Thyroid gland (tissue), 4 donors: ENCODE measurements at regions not wholly inside any gene's neighbourhood (a gene's known extent, or its start where the extent isn't known, plus 50 kb on each side); places are given as distances from the start of the nearest gene placed in this dataset.

Experiments
- DNase-seq, 2 donors: peaks; one replicate each; pipeline ENCODE4 v3.0.0-alpha.2; 2019
- H3K27ac ChIP-seq, 3 donors: fragments of 200-600 bp; sonication (generic); 1 replicate in 2 of 3; 2 replicates in 1 of 3; pipeline ENCODE4 v1.5.1; 2016 to 2019; ENCODE audit warnings: mild to moderate bottlenecking in 1 of 3, moderate library complexity in 1 of 3
- H3K27me3 ChIP-seq: fragments of 200-600 bp; sonication (generic); one replicate; pipeline ENCODE4 v1.5.1; 2019
- H3K36me3 ChIP-seq, 2 donors: fragments of 200-600 bp; sonication (generic); one replicate each; pipeline ENCODE4 v1.5.1; 2016 to 2019
- H3K4me1 ChIP-seq, 2 donors: fragments of 200-600 bp; sonication (generic); one replicate each; pipeline ENCODE4 v1.5.1; 2017 to 2019
- H3K4me3 ChIP-seq, 3 donors: fragments of 200-600 bp; sonication (generic); replicated peaks in 1 of 3; 1 replicate in 2 of 3; 2 replicates in 1 of 3; pipeline ENCODE4 v1.5.1; 2016; ENCODE audit warnings: mild to moderate bottlenecking in 1 of 3
- H3K9me3 ChIP-seq: fragments of 200-600 bp; sonication (generic); one replicate; pipeline ENCODE4 v1.5.1; 2017
- POLR2A ChIP-seq, 2 donors: fragments of 450-650 bp; IDR thresholded peaks; one replicate each; pipeline ENCODE4 v1.6.1; 2017; ENCODE audit warnings: antibody characterized with exemption in 2 of 2, mild to moderate bottlenecking in 2 of 2, moderate library complexity in 1 of 2
- WGBS, 2 donors: methylation state at CpG; one replicate each; pipeline ENCODE4 v1.1.5; 2017; 5-methylcytosine and 5-hydroxymethylcytosine counted together
- intact Hi-C: fragments of 100-400 bp; cut with DNase I; formaldehyde crosslinking; loops from one replicate; pipeline ENCODE4 v1.15.1; 2023
- TF ChIP-seq, protein P1 (sequence below), 6 experiments: fragments of 200-600 bp in 3 of 6; fragments of 450-650 bp in 3 of 6; sonication (generic) in 3 of 6; IDR thresholded peaks; one replicate each; pipeline ENCODE4 v1.5.1; 2016 to 2019; ENCODE audit warnings: antibody characterized with exemption in 6 of 6, mild to moderate bottlenecking in 2 of 6, inconsistent platforms in 1 of 6, moderate library complexity in 1 of 6

DNA sequence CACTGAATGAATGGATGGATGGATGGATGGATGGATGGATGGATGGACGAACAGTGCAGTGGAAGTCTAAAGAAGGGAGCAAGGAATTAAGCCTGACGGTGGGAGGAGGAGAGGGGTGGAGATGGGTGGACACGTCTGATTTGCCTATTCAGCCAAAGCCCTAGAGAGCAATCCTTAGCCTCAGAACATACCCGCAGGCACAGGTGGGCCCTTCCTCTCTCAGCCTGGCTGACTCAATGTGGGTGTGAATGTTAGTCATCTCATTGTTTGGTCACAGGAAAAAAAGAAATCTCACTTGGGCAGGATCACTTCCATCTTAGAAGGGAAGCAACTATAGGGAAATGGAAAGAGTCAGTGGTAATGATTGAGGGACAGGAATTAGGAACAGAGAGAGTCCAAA is 165.9 kb downstream of the PJA1 start:
- WGBS, 2 donors = 63 to 72% methylated on average over 4 of the region's 4 CpGs
- DNase-seq = no peak
- no peak for TF ChIP-seq POLR2A (IDR thresholded peaks at IDR 0.05)
- TF ChIP-seq, protein P1, sequence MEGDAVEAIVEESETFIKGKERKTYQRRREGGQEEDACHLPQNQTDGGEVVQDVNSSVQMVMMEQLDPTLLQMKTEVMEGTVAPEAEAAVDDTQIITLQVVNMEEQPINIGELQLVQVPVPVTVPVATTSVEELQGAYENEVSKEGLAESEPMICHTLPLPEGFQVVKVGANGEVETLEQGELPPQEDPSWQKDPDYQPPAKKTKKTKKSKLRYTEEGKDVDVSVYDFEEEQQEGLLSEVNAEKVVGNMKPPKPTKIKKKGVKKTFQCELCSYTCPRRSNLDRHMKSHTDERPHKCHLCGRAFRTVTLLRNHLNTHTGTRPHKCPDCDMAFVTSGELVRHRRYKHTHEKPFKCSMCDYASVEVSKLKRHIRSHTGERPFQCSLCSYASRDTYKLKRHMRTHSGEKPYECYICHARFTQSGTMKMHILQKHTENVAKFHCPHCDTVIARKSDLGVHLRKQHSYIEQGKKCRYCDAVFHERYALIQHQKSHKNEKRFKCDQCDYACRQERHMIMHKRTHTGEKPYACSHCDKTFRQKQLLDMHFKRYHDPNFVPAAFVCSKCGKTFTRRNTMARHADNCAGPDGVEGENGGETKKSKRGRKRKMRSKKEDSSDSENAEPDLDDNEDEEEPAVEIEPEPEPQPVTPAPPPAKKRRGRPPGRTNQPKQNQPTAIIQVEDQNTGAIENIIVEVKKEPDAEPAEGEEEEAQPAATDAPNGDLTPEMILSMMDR (IDR thresholded peaks at IDR 0.05) = no peak
- Histone ChIP-seq H3K36me3 (no peaks in the 10 kb centered on the region), H3K9me3 (no peaks in the 10 kb centered on the region), H3K27me3 (no peaks in the 10 kb centered on the region), H3K4me1 (no peaks in the 10 kb centered on the region), H3K27ac (no peak overlapping the region), H3K4me3 (no peak overlapping the region)
- intact Hi-C loops = no loop called here

DNA sequence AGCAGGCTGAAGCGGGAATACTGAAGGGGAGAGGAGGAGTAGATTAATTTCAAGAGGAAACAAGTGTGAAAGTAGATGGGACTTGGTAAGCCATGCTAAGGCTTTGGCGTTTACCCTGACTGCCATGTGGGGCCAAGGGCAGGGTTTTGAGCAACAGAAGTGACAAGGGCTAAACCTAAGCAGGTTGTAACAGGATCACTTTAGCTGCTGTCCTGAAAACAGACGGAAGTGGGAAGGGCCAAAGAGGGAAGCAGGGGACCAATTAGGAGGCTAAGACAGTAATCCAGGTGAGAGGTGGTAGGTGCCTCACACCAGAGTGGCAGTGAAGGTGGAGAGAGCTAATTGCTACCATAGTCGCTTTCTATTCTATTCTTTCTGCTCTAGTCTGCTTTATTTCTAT is 166.5 kb downstream of the PJA1 start:
- H3K36me3 ChIP-seq = no peaks in the 10 kb centered on the region
- intact Hi-C loops = no loop called here
- no peaks in the 10 kb centered on the region for H3K9me3 ChIP-seq
- no peak for TF ChIP-seq POLR2A (IDR thresholded peaks at IDR 0.05)
- TF ChIP-seq, protein P1 (IDR thresholded peaks at IDR 0.05) = no peak
- no peaks in the 10 kb centered on the region for H3K27me3 ChIP-seq
- WGBS, 2 donors = 87 to 90% methylated on average over 4 of the region's 4 CpGs
- DNase-seq = no peak
- H3K4me1 ChIP-seq = no peaks in the 10 kb centered on the region
- no peak overlapping the region for H3K27ac ChIP-seq
- no peak overlapping the region for H3K4me3 ChIP-seq

DNA sequence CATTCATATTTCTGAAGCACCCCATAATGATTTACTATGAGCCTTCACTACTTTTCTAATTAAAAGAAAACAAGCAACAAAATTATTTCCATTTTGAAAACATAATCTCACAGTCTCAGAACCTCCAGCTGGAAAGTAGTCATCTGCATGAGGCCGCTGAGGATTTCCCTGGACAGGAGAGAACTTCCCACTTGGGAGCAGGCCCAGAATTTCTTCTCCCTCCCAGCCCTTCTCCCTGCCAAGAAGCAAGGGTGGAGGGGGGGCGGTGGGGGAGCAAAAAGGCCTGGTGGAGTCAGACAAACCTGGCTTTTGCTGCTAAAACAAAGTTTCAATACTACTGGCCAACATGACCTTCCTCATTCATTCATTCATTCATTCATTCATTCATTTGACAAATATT is 167.3 kb downstream of the PJA1 start:
- Histone ChIP-seq H3K4me1 (no peaks in the 10 kb centered on the region), H3K27me3 (no peaks in the 10 kb centered on the region), H3K9me3 (no peaks in the 10 kb centered on the region), H3K27ac (peak overlapping the region in 1 of 3 donors; percentile 4), H3K36me3 (no peaks in the 10 kb centered on the region), H3K4me3 (no peak overlapping the region)
- peak; percentile 51 to 65 for DNase-seq
- no peak for TF ChIP-seq POLR2A (IDR thresholded peaks at IDR 0.05)
- TF ChIP-seq, protein P1 (IDR thresholded peaks at IDR 0.05) = no peak
- WGBS, 2 donors = 6 to 10% methylated on average over 2 of the region's 2 CpGs
- intact Hi-C loops = no loop called here

DNA sequence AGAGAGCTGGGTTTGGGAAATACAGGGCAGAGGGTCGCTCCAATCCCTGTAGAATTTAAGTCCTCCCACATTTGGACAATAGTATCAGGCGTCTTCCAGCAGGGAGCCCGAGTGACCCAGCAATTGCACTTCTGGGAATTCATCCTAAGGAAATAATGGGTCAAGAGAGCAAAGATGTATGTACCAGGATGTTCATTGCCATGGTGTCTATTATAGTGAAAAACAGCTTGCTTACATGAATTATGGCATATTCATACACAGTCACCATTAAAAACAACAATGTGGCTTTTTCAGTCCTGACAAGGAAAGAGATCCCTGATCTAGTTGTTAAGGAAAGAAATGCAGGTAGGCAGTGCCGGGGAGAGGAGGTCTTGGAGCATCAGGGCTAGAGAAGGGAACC is 167.7 kb downstream of the PJA1 start:
- 53 to 68% methylated on average over 4 of the region's 4 CpGs for WGBS, 2 donors
- intact Hi-C loops = no loop called here
- DNase-seq = no peak
- no peak overlapping the region for H3K4me3 ChIP-seq
- no peaks in the 10 kb centered on the region for H3K36me3 ChIP-seq
- H3K27ac ChIP-seq = peak overlapping the region in 1 of 3 donors; percentile 4
- no peaks in the 10 kb centered on the region for H3K4me1 ChIP-seq
- no peaks in the 10 kb centered on the region for H3K27me3 ChIP-seq
- no peaks in the 10 kb centered on the region for H3K9me3 ChIP-seq
- TF ChIP-seq POLR2A (IDR thresholded peaks at IDR 0.05) = no peak
- TF ChIP-seq, protein P1 (IDR thresholded peaks at IDR 0.05) = no peak

DNA sequence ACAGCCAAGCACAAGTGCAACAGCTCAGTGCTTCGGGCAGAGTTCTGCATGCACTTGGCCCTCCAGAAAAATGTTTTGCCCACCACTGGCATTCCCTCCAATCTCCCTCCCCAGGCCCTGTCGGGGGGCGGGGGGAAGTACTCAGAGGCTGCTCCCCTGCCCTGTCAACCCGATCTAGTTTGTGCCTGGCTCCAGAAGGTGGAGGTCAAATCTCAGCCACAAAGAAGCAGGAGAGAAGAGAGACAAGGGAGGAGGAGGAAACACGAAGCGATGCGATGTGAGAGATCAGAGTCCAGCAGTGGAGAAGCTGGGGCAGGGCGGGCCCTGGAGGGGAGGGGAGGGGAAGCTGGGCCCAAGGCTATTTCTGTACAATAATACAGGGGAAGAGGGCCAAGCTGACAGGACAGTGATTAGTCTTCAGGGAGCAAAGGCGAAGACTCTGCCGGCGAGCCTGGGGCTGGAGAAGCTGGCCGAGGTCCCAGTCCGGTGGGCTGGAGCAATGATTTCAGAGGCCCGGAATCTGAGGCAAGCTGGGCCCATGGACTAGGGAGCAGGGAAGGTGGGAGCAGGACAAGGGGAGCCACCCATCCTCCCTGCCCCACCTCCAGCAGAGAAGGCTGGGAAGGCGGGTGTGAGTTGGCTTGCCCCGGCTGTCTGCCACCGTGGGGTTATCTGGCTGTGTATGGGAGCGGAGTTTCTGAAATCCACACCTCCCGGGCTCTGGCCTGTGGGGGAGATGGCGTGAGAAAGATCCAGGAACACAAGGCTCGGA is 167.1 kb downstream of the EFNB1 start:
- H3K36me3 ChIP-seq = no peaks in the 10 kb centered on the region
- peak in 1 of 2 donors; percentile 4 for DNase-seq
- no peaks in the 10 kb centered on the region for H3K27me3 ChIP-seq
- peaks cover 0 to 3% of the 10 kb centered on the region in 2 donors for H3K4me1 ChIP-seq
- H3K27ac ChIP-seq = no peak overlapping the region
- no peak overlapping the region for H3K4me3 ChIP-seq
- H3K9me3 ChIP-seq = no peaks in the 10 kb centered on the region
- WGBS, 2 donors = 33 to 42% methylated on average over 17 to 19 of the region's 21 CpGs
- no peak for TF ChIP-seq POLR2A (IDR thresholded peaks at IDR 0.05)
- TF ChIP-seq, protein P1 (IDR thresholded peaks at IDR 0.05) = no peak
- intact Hi-C loops = no loop called here
